ENCODE measurements at regions not wholly inside any gene's neighbourhood (a gene's known extent, or its start where the extent isn't known, plus 50 kb on each side); places are given as distances from the start of the nearest gene placed in this dataset.

GRCh38 chr2:62564380-62565137 lies 58.6 kb upstream of the TMEM17 start:
- DNase-seq, result no peak

- no peak for DNase-seq
These were observed 55.6 kb upstream of the TMEM17 start for GRCh38 chr2:62561586-62561985.

GRCh38 chr2:62559582-62559981 lies 53.6 kb upstream of the TMEM17 start:
- no peak for DNase-seq

GRCh38 chr2:62558743-62559142 lies 52.7 kb upstream of the TMEM17 start:
- no peak for DNase-seq

- DNase-seq, result no peak
These were observed 50.1 kb upstream of the TMEM17 start for GRCh38 chr2:62556086-62556485.

Data from amniotic stem cell (primary cell).